Prostate gland (tissue), 2 donors: ENCODE measurements at regions not wholly inside any gene's neighbourhood (a gene's known extent, or its start where the extent isn't known, plus 50 kb on each side); places are given as distances from the start of the nearest gene placed in this dataset.

Source experiments
- POLR2A ChIP-seq: fragments of 450-650 bp; IDR thresholded peaks from one replicate; pipeline ENCODE4 v1.6.1; 2016; ENCODE audit warnings: antibody characterized with exemption, mild to moderate bottlenecking
- TF ChIP-seq, protein P1 (sequence below), 4 experiments: fragments of 200-600 bp in 2 of 4; fragments of 450-650 bp in 2 of 4; sonication (generic) in 2 of 4; IDR thresholded peaks; 1 replicate in 3 of 4; 2 replicates in 1 of 4; pipeline ENCODE4 v1.5.1; 2016 to 2019; ENCODE audit warnings: antibody characterized with exemption in 4 of 4, mild to moderate bottlenecking in 2 of 4, moderate library complexity in 2 of 4

- TF ChIP-seq, protein P1, sequence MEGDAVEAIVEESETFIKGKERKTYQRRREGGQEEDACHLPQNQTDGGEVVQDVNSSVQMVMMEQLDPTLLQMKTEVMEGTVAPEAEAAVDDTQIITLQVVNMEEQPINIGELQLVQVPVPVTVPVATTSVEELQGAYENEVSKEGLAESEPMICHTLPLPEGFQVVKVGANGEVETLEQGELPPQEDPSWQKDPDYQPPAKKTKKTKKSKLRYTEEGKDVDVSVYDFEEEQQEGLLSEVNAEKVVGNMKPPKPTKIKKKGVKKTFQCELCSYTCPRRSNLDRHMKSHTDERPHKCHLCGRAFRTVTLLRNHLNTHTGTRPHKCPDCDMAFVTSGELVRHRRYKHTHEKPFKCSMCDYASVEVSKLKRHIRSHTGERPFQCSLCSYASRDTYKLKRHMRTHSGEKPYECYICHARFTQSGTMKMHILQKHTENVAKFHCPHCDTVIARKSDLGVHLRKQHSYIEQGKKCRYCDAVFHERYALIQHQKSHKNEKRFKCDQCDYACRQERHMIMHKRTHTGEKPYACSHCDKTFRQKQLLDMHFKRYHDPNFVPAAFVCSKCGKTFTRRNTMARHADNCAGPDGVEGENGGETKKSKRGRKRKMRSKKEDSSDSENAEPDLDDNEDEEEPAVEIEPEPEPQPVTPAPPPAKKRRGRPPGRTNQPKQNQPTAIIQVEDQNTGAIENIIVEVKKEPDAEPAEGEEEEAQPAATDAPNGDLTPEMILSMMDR (IDR thresholded peaks at IDR 0.05): no peak
- TF ChIP-seq POLR2A: no peak
Observed at GRCh38 chr2:236916181-236916580, 169.5 kb upstream of the COPS8 start.
